ENCODE measurements at regions not wholly inside any gene's neighbourhood (a gene's known extent, or its start where the extent isn't known, plus 50 kb on each side); places are given as distances from the start of the nearest gene placed in this dataset.

GRCh38 chr9:13744261-13744901 is 464.9 kb upstream of the MPDZ start:
- no peak for DNase-seq

GRCh38 chr9:13737885-13738284 is 458.4 kb upstream of the MPDZ start:
- no peak for DNase-seq

DNA sequence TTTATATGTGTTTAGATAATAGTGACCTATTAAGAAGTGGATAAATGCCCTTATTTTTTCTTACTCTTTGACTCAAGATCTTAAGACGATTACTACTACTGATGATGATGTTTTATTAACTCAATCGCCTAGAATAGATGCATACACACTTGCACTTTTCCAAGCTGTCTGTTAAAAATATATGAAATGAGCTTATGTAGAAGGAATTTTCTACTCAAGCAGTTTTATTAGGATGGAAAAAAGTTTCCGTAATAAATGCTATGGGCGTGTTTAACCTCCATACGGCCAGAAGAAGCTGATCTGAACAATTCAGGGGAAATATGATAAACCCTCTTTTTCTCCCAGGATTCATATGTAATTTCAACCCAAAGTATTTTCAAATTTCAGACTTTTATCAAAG is 455.7 kb upstream of the MPDZ start:
- DNase-seq: no peak

DNA sequence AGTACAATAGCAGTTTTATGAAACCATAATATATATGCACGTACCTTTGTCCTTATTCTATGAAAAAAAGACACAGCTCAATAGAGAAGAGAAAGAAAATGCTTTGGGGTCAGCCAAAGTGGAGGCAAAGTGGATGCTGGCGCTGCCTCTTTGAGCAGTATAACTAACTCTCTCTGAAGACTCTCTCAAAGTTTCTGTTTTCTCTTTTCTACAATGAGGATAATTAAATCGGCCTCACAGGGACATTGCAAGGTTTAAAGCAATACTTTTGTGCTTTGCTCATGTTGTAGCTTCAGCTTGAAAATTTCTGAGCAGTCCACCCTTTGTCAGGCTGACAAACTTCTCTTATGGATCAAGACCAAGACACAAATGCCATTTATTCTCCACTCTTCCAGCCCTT is 455.1 kb upstream of the MPDZ start:
- no peak for DNase-seq

GRCh38 chr9:13732290-13732689 is 452.8 kb upstream of the MPDZ start:
- DNase-seq: no peak

DNA sequence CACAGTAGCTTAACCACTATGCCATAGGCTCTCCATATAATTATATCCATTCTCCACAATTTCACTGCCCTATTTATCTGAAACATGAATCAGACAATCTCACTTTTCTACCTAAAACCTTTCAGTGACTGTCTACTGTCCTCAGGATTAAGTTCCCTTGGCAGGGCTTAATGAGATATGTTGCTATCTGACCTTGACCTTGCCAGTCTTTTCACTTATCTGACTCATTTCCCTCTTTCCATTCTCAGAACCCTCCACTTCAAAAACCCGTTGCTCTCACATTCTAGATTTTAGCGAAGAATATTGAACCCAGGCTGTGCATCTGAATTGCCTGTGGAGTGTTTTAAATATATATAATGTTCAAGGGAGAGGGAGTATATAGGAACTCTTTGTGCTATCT is 452.1 kb upstream of the MPDZ start:
- DNase-seq: no peak

- no peak for DNase-seq
Measured at GRCh38 chr9:13729955-13730354, 450.5 kb upstream of the MPDZ start.

- DNase-seq: no peak
Measured at GRCh38 chr9:13728917-13729811, 449.7 kb upstream of the MPDZ start.

GRCh38 chr9:13728131-13728530 is 448.6 kb upstream of the MPDZ start:
- no peak for DNase-seq

GRCh38 chr9:13726746-13727145 is 447.3 kb upstream of the MPDZ start:
- no peak for DNase-seq

- DNase-seq: no peak
Measured at GRCh38 chr9:13725516-13725915, 446.0 kb upstream of the MPDZ start.

GRCh38 chr9:13721481-13722235 is 442.2 kb upstream of the MPDZ start:
- DNase-seq: no peak

GRCh38 chr9:13719981-13720676 is 440.6 kb upstream of the MPDZ start:
- no peak for DNase-seq

DNA sequence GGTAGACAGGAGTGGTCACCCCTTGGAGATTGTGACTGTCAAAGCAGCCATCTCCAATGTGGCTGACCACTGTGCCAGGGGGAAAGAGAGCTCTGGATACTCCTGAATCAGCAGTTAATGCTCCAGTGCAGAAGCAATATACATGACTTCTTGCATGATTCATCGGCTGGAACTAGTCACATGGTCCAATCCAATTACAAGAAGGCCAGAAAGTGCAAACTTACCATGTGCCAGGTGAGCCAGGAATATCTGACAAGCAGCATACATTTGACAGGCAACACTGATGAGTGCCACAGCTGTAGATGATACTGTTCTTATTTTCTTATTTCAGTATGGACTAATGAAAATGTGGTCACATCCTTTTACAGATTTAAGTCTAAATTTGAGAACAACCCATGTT is 440.0 kb upstream of the MPDZ start:
- no peak for DNase-seq

- DNase-seq: no peak
Measured at GRCh38 chr9:13718539-13718938, 439.0 kb upstream of the MPDZ start.

DNA sequence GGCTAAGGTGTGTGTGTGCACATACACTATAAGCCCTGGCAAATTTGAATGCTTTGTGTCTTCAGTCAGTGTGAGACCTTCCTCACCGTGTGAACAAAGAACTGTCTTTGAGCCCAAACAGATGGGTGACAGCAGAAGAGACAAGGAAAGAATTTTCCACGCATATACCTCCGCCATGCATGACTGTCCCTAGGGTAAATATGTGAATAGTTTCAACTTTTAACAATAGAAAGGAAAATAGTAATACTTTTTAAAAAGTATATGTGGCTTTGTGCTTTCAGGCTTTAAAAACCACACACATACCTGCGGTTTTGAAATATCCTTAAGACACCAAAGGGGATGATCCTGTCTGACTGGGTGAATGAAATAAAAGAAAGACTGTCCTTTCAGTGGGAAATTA is 438.6 kb upstream of the MPDZ start:
- no peak for DNase-seq

DNA sequence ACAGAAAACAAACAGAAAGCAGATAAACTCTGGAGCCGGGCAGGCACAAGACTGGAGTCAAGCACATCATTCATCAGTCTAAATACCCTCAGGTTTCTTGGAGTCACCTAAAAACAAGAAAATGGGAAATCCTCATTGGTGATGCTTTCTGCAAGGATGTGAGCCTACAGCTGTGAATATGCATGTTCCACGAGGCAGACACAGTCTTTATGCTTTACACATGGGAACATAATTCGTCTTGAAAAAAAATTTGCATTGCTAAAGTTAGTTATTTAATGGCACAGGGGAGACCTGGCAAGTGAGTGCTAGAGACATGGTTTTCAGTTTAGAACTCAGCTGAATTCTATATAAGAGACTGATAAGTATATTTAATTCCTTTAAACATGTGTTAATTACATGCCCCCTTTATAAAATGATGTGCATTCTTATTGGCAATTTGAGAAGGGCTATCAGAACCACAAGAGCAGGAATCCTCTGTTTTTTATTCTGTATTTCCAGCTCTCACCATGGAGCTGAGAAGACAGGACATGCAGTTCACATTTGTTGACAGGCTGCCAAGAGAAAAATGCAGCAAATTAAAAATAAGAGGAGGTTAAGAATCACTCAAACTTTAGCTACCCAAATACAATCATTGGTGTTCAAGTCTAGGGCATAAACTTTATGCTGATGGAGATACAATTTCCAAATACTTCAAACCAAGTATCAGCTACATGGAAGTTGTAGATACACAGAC is 438.0 kb upstream of the MPDZ start:
- DNase-seq: no peak

DNA sequence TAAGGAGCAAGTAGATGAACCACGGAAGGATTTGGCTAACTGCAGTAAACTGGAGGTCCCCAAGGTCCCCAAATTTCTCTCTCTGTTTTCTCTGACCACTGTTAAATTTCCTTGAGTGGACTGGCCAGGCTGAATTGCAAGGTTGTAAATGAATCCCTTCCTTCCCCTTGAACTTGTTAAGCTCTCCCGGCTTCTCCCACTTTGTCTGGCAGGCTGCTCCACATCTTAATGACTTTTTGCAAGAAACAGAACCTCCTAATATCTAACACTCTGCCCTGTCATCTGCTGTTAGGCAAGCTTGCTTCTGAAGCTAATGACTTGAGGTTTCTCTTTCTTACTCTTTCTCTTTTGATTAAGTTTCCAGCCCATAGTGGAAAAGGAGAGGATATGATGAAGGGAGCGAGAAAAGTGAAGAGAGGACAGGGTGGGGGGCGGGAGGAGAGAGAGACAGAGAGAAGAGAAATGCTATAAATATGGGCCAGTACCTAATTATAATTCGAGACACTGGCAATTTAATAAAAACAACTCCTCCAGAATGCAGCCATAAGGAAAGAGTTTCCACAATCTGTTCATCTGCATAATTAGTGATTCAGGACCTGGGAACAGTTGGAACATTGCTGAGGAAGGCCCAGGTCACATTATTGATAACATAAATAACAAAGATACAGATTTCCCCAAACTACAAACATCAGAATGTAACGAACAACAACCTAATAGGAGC is 437.3 kb upstream of the MPDZ start:
- DNase-seq: no peak

- DNase-seq: no peak
Measured at GRCh38 chr9:13716090-13716489, 436.6 kb upstream of the MPDZ start.

GRCh38 chr9:13715430-13715829 is 435.9 kb upstream of the MPDZ start:
- DNase-seq: no peak

Data from inflammatory macrophage treated with lipopolysaccharide for 4 hours (primary cell).